ENCODE measurements at regions not wholly inside any gene's neighbourhood (a gene's known extent, or its start where the extent isn't known, plus 50 kb on each side); places are given as distances from the start of the nearest gene placed in this dataset.

GRCh38 chr12:28130234-28130624, 60.0 kb upstream of the CCDC91 start:
- TF ChIP-seq CTCF (IDR thresholded peaks at IDR 0.05; ENCODE audit: low read depth, low read length), result no peak

GRCh38 chr12:28130625-28131598, 59.3 kb upstream of the CCDC91 start:
- TF ChIP-seq CTCF (IDR thresholded peaks at IDR 0.05; ENCODE audit: low read depth, low read length), result no peak
- no peak for DNase-seq (ENCODE audit: extremely low read depth, low read depth)

More at GRCh38 chr12:28130234-28130624, 60.0 kb upstream of the CCDC91 start:
- no peak for DNase-seq (ENCODE audit: extremely low read depth, low read depth)

- no peak for TF ChIP-seq CTCF (IDR thresholded peaks at IDR 0.05; ENCODE audit: low read depth, low read length)
- no peak for DNase-seq (ENCODE audit: extremely low read depth, low read depth)
These were observed 57.9 kb upstream of the CCDC91 start for GRCh38 chr12:28132398-28132797.

GRCh38 chr12:28135801-28136439, 54.3 kb upstream of the CCDC91 start:
- DNase-seq (ENCODE audit: extremely low read depth, low read depth), result no peak
- TF ChIP-seq CTCF (IDR thresholded peaks at IDR 0.05; ENCODE audit: low read depth, low read length), result no peak

GRCh38 chr12:28137414-28137813, 52.8 kb upstream of the CCDC91 start:
- no peak for TF ChIP-seq CTCF (IDR thresholded peaks at IDR 0.05; ENCODE audit: low read depth, low read length)
- no peak for DNase-seq (ENCODE audit: extremely low read depth, low read depth)

- no peak for DNase-seq (ENCODE audit: extremely low read depth, low read depth)
- TF ChIP-seq CTCF (IDR thresholded peaks at IDR 0.05; ENCODE audit: low read depth, low read length), result no peak
These were observed 49.9 kb upstream of the CCDC91 start for GRCh38 chr12:28140404-28140803.

Data from AG09319 (cell line).